Neural crest cell (in vitro differentiated cells): ENCODE measurements at regions not wholly inside any gene's neighbourhood (a gene's known extent, or its start where the extent isn't known, plus 50 kb on each side); places are given as distances from the start of the nearest gene placed in this dataset.
A peak's percentile ranks its signal among the peaks of the same experiment; 100 is the strongest.

Experiments used
- DNase-seq: peaks from one replicate; pipeline ENCODE4 v3.0.0; 2021; ENCODE audit warnings: low read depth, mixed read lengths, low spot score
- H3K27ac Mint-ChIP-seq: one replicate; pipeline ENCODE4 v1.8.0; 2021; ENCODE audit warnings: mild to moderate bottlenecking, mixed read lengths; ENCODE audit not compliant: unreplicated experiment
- H3K27me3 Mint-ChIP-seq: 2 replicates; pipeline ENCODE4 v1.8.0; 2021; ENCODE audit warnings: low read depth, mild to moderate bottlenecking, mixed read lengths
- H3K36me3 Mint-ChIP-seq: 2 replicates; pipeline ENCODE4 v1.8.0; 2021; ENCODE audit warnings: low read depth, mild to moderate bottlenecking, mixed read lengths
- H3K4me1 Mint-ChIP-seq: 2 replicates; pipeline ENCODE4 v1.8.0; 2021; ENCODE audit warnings: mixed read lengths
- H3K4me3 Mint-ChIP-seq: one replicate; pipeline ENCODE4 v1.8.0; 2021; ENCODE audit warnings: mild to moderate bottlenecking, mixed read lengths
- H3K9me3 Mint-ChIP-seq: 2 replicates; pipeline ENCODE4 v1.8.0; 2021; ENCODE audit warnings: mixed read lengths
- TF ChIP-seq, protein P1 (sequence below): fragments of 200-600 bp; sonication (generic); conservative IDR thresholded peaks from 2 replicates; pipeline ENCODE4 v1.5.0; 2021; ENCODE audit warnings: antibody characterized with exemption, mild to moderate bottlenecking

DNA sequence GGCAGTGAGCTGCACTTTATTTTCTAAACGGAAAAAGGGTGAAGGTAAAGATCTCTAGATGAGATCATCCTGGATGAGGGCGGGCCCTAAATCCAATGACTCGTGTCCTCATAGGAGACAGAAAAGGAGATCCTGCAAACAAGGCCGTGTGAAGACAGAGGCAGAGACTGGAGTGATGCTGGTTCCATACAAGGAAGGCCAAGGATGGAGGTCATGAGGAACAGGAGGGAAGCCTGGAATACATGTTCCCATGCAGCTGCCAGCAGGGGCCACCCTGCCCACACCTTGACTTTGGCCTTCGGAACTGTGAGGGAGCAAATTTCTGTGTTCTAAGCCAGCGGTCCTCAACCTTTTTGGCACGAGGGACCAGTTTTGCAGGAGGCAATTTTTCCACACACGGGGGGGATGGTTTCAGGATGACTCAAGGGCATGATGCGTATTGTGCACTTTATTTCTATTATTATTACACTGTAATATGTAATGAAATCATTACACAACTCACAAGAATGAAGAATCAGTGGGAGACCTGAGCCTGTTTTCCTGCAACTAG is 94.3 kb downstream of the PSMG1 start:
- H3K27me3 Mint-ChIP-seq: peaks cover 28% of the 10 kb centered on the region
- no peak for DNase-seq
- peak overlapping the region; percentile 98 for H3K27ac Mint-ChIP-seq
- H3K36me3 Mint-ChIP-seq: no peaks in the 10 kb centered on the region
- H3K9me3 Mint-ChIP-seq: peaks cover 3% of the 10 kb centered on the region
- TF ChIP-seq, protein P1, sequence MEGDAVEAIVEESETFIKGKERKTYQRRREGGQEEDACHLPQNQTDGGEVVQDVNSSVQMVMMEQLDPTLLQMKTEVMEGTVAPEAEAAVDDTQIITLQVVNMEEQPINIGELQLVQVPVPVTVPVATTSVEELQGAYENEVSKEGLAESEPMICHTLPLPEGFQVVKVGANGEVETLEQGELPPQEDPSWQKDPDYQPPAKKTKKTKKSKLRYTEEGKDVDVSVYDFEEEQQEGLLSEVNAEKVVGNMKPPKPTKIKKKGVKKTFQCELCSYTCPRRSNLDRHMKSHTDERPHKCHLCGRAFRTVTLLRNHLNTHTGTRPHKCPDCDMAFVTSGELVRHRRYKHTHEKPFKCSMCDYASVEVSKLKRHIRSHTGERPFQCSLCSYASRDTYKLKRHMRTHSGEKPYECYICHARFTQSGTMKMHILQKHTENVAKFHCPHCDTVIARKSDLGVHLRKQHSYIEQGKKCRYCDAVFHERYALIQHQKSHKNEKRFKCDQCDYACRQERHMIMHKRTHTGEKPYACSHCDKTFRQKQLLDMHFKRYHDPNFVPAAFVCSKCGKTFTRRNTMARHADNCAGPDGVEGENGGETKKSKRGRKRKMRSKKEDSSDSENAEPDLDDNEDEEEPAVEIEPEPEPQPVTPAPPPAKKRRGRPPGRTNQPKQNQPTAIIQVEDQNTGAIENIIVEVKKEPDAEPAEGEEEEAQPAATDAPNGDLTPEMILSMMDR: no peak
- peaks cover 33% of the 10 kb centered on the region for H3K4me1 Mint-ChIP-seq
- peak overlapping the region; percentile 21 for H3K4me3 Mint-ChIP-seq

DNA sequence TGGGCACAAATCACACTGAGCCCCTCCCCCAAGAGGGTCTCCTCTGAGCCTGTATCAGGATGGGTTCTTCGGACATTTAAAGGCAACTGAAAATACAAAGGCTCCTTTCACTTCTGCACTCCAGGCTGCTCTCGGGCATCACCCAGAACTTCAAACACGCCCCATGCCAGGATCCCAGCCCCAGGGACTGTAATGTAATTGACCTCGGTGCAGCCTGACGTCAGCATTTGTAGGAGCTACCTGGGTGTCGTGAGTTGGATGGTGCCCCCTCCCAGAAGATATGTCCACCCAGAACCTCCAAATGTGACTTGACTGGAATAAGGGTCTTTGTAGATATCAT is 95.2 kb downstream of the PSMG1 start:
- peak overlapping the region; percentile 98 for H3K27ac Mint-ChIP-seq
- no peaks in the 10 kb centered on the region for H3K36me3 Mint-ChIP-seq
- peak overlapping the region; percentile 75 for H3K4me3 Mint-ChIP-seq
- TF ChIP-seq, protein P1: no peak
- peaks cover 3% of the 10 kb centered on the region for H3K9me3 Mint-ChIP-seq
- H3K4me1 Mint-ChIP-seq: peaks cover 37% of the 10 kb centered on the region
- DNase-seq: no peak
- peaks cover 35% of the 10 kb centered on the region for H3K27me3 Mint-ChIP-seq

DNA sequence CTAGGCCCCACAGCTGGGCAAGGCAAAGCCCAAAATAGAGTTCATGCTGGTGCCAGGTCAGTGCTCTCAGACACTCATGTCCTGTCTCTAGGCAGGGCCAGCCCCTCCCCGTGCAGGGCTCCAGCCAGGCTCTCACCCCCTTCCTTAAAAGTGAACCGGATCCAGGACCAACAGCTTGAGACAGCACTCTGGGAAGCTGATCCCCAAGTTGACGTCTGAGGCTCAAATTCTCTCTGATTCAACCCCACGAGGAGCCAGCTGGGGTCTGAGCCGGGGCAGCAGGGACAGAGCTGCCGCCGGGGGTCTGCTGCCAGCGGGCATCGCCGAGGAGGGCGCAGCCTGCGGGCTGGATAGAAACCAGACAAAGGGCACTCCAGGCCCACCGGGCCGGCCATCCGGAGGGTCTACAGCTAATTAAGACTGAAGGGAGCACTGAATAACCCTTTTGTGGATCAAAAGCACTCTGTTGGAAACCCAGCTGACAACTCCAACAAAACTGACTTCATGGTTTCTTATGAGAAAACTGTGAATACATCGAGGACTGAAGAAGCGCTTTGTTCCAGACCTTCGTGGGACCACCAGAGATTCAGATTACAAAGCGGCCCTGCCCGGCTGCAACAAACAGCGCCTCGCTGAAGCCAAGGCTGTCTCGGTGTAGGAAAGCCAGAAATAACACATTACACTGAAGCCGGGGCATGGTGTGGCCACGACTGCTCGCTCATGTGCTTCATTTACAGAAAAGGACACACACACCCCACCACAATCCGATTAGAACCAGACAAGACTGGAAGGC is 95.8 kb downstream of the PSMG1 start:
- Mint-ChIP-seq H3K4me1 (peaks cover 37% of the 10 kb centered on the region), H3K9me3 (peaks cover 3% of the 10 kb centered on the region), H3K27ac (peak overlapping the region; percentile 98), H3K36me3 (no peaks in the 10 kb centered on the region), H3K27me3 (peaks cover 39% of the 10 kb centered on the region), H3K4me3 (peak overlapping the region; percentile 75)
- DNase-seq: peak; percentile 55
- TF ChIP-seq, protein P1: no peak

DNA sequence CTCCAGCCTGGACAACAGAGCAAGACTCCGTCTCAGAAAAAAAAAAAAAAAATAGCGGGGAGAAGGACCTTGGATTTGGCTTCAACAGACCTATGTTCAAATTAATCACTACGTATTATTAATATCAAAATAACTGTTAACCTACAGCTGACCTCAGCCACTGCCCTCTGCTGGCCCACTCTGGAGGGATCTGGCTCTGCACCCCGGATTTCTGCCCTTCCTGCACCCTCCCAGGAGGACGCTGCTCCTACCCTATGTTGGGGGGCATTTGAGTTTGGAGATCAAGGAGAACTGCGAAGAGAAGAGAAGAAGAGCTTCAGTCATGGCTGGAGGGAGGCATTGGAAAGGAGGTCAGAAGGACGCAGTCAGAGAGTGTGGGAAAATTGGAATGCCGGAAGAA is 96.7 kb downstream of the PSMG1 start:
- peak overlapping the region; percentile 83 for H3K27ac Mint-ChIP-seq

DNA sequence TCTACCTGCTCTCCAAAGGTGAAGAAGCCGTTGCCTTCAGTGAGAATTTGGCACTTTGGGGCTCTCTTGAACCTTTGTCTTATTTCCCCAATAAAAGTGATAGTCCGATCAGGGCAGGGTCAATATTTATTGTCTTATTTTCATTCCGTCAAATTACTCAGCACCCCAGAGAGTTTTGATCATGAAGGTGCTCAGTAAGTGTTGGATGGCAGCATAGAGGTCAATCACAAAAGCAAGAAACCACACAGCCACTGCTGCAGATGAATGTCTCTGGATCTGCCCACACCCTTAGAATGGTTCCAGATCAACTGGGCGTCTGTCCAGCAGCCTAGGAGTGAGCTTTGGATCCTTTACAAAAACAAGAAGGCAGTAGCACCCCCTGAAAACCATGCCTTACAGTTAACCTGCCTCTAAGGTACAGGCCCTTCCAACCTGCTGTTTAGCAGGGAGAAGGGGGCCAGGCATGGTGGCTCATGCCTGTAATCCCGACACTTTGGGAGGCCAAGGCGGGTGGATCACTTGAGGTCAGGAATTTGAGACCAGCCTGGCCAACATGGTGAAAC is 97.3 kb downstream of the PSMG1 start:
- Mint-ChIP-seq H3K4me1 (peaks cover 32% of the 10 kb centered on the region), H3K36me3 (no peaks in the 10 kb centered on the region), H3K4me3 (no peak overlapping the region), H3K27me3 (peaks cover 45% of the 10 kb centered on the region), H3K27ac (no peak overlapping the region), H3K9me3 (peaks cover 3% of the 10 kb centered on the region)
- DNase-seq: no peak
- TF ChIP-seq, protein P1: no peak

More for the DNA sequence above, 96.7 kb downstream of the PSMG1 start:
- no peaks in the 10 kb centered on the region for H3K36me3 Mint-ChIP-seq
- H3K4me3 Mint-ChIP-seq: peak overlapping the region; percentile 75
- TF ChIP-seq, protein P1: peak; percentile 31
- H3K9me3 Mint-ChIP-seq: peaks cover 3% of the 10 kb centered on the region
- H3K27me3 Mint-ChIP-seq: peaks cover 42% of the 10 kb centered on the region
- DNase-seq: no peak
- peaks cover 35% of the 10 kb centered on the region for H3K4me1 Mint-ChIP-seq
